GM19023 (cell line): ENCODE measurements at regions not wholly inside any gene's neighbourhood (a gene's known extent, or its start where the extent isn't known, plus 50 kb on each side); places are given as distances from the start of the nearest gene placed in this dataset.
"Not testable (repeated sequence)": the region's sequence is repeated elsewhere in the genome, so short reads cannot be mapped to it uniquely, and the experiment has no call there.

Experiments
- ATAC-seq: cut with Tn5 transposase; IDR thresholded peaks from one replicate; pipeline ENCODE4 v1.9.1; 2021; ENCODE audit warnings: mild to moderate bottlenecking, moderate library complexity; ENCODE audit not compliant: unreplicated experiment

GRCh38 chr10:42193588-42193987 lies 444.8 kb downstream of the ZNF33B start:
- not testable (repeated sequence) for ATAC-seq

GRCh38 chr10:42192450-42192849 lies 445.9 kb downstream of the ZNF33B start:
- not testable (repeated sequence) for ATAC-seq

GRCh38 chr10:42187501-42188195 lies 450.7 kb downstream of the ZNF33B start:
- ATAC-seq, result not testable (repeated sequence)

- not testable (repeated sequence) for ATAC-seq
Measured at GRCh38 chr10:42177793-42178689, 460.3 kb downstream of the ZNF33B start.

- ATAC-seq, result no peak
Measured at GRCh38 chr10:42177077-42177792, 461.1 kb downstream of the ZNF33B start.

GRCh38 chr10:42150428-42151061 lies 487.8 kb downstream of the ZNF33B start:
- ATAC-seq, result no peak

- ATAC-seq, result no peak
Measured at GRCh38 chr10:42149722-42150427, 488.5 kb downstream of the ZNF33B start.

- ATAC-seq, result no peak
Measured at GRCh38 chr10:42149027-42149700, 489.2 kb downstream of the ZNF33B start.

- not testable (repeated sequence) for ATAC-seq
Measured at GRCh38 chr10:42146165-42146564, 492.2 kb downstream of the ZNF33B start.

- not testable (repeated sequence) for ATAC-seq
Measured at GRCh38 chr10:42138023-42138422, 500.3 kb downstream of the ZNF33B start.

- ATAC-seq, result no peak
Measured at GRCh38 chr10:42113158-42113450, 525.3 kb downstream of the ZNF33B start.

- no peak for ATAC-seq
Measured at GRCh38 chr10:42112331-42113157, 525.8 kb downstream of the ZNF33B start.

- no peak for ATAC-seq
Measured at GRCh38 chr10:42111661-42112330, 526.6 kb downstream of the ZNF33B start.

GRCh38 chr10:42111076-42111475 lies 527.3 kb downstream of the ZNF33B start:
- no peak for ATAC-seq
